GM12878 (cell line): ENCODE measurements at regions not wholly inside any gene's neighbourhood (a gene's known extent, or its start where the extent isn't known, plus 50 kb on each side); places are given as distances from the start of the nearest gene placed in this dataset.
"Not testable (repeated sequence)": the region's sequence is repeated elsewhere in the genome, so short reads cannot be mapped to it uniquely, and the experiment has no call there.

Experiments used
- ATAC-seq: fragments of 200-7000 bp; cut with Tn5 transposase; 3 replicates; pipeline ENCODE4 v1.9.1; 2020; ENCODE audit warnings: mild to moderate bottlenecking, moderate library complexity
- BruUV-seq: library from RNA; stranded (reverse); fragments of 400-500 nt; replicated peaks from 2 replicates; lab custom pipeline; 2021; lab: Mats Ljungman, UMichigan
- CTCF ChIA-PET: fragments of 300-600 bp; sonication (Branson Sonifier 250); formaldehyde crosslinking; extraction: SDS; loops from one replicate; lab custom pipeline; 2021; ENCODE audit warnings: inconsistent platforms; lab: Yijun Ruan, JAX
- POLR2A ChIA-PET: fragments of 350-600 bp; formaldehyde crosslinking; extraction: SDS; loops from one replicate; lab custom pipeline; 2021; ENCODE audit warnings: inconsistent platforms; lab: Charles Lee
- RAD21 ChIA-PET: fragments of 300-600 bp; sonication (Branson Sonifier 250); formaldehyde crosslinking; loops from one replicate; lab custom pipeline; 2023; ENCODE audit warnings: antibody characterized with exemption; ENCODE audit not compliant: unreplicated experiment; lab: Charles Lee
- SMC1A ChIA-PET: fragments of 300-600 bp; sonication (Branson Sonifier 250); formaldehyde crosslinking; loops from one replicate; lab custom pipeline; 2023; ENCODE audit not compliant: unreplicated experiment, uncharacterized antibody; lab: Charles Lee
- DNase-seq: peaks from one replicate; pipeline ENCODE4 v3.0.0-alpha.2; 2011; ENCODE audit warnings: low read depth, low spot score
- FAIRE-seq: peaks from 3 replicates; lab custom pipeline; 2011; peaks lifted over from hg19 to GRCh38; lab: Jason Lieb, UNC
- H2AFZ ChIP-seq: 2 replicates; pipeline ENCODE4 v1.6.0; 2011; ENCODE audit warnings: low read depth, low read length, control low read depth; ENCODE audit not compliant: control insufficient read depth
- H3K27ac ChIP-seq: 2 replicates; pipeline ENCODE4 v1.5.1; 2011; ENCODE audit warnings: control low read depth; ENCODE audit not compliant: control insufficient read depth, insufficient read depth
- H3K27me3 ChIP-seq, 2 experiments: replicated peaks in 1 of 2; 2 replicates each; pipeline versions ENCODE4 v1.6.0 to v1.6.1; 2011; ENCODE audit warnings: low read length in 1 of 2; ENCODE audit not compliant: control insufficient read depth in 2 of 2, insufficient read depth in 2 of 2
- H3K36me3 ChIP-seq, 2 experiments: 2 replicates each; pipeline ENCODE4 v1.5.1; 2011; ENCODE audit warnings: low read length in 1 of 2; ENCODE audit not compliant: control insufficient read depth in 2 of 2, insufficient read depth in 2 of 2
- H3K4me1 ChIP-seq: 2 replicates; pipeline ENCODE4 v1.6.1; 2011; ENCODE audit warnings: mild to moderate bottlenecking, low read length, moderate library complexity, mixed read lengths; ENCODE audit not compliant: control insufficient read depth, insufficient read depth
- H3K4me2 ChIP-seq: 2 replicates; pipeline ENCODE4 v1.6.0; 2011; ENCODE audit warnings: control low read depth; ENCODE audit not compliant: control insufficient read depth, insufficient read depth
- H3K4me3 ChIP-seq: fragments of 200-600 bp; sonication (generic); 2 replicates; pipeline ENCODE4 v1.5.1; 2016
- H3K79me2 ChIP-seq: 2 replicates; pipeline ENCODE4 v1.6.0; 2011; ENCODE audit warnings: low read length; ENCODE audit not compliant: control insufficient read depth, insufficient read depth
- H3K9ac ChIP-seq: 2 replicates; pipeline ENCODE4 v1.8.0; 2011; ENCODE audit warnings: low read length, control low read depth, mixed read lengths; ENCODE audit not compliant: control insufficient read depth, insufficient read depth
- H3K9me3 ChIP-seq: replicated peaks from 3 replicates; pipeline ENCODE4 v1.5.1; 2011; ENCODE audit warnings: mild to moderate bottlenecking, low read length; ENCODE audit not compliant: control insufficient read depth, insufficient read depth
- H4K20me1 ChIP-seq: 2 replicates; pipeline ENCODE4 v1.6.0; 2011; ENCODE audit not compliant: control insufficient read depth, insufficient read depth
- BHLHE40 ChIP-seq, 2 experiments: fragments of 450-650 bp in 1 of 2; IDR thresholded peaks; 2 replicates each; pipeline ENCODE4 v1.6.1; 2011 to 2017; ENCODE audit warnings: low read depth in 2 of 2, borderline replicate concordance in 1 of 2, improper control_type of control experiment in 1 of 2, low read length in 1 of 2, mild to moderate bottlenecking in 1 of 2
- JUNB ChIP-seq: IDR thresholded peaks from 2 replicates; pipeline ENCODE4 v1.6.1; 2016; ENCODE audit warnings: antibody characterized with exemption, mild to moderate bottlenecking
- POLR2AphosphoS2 ChIP-seq: IDR thresholded peaks from 2 replicates; pipeline ENCODE4 v1.6.1; 2011; ENCODE audit warnings: low read depth, mild to moderate bottlenecking, low read length, improper control_type of control experiment, moderate library complexity
- POLR2AphosphoS5 ChIP-seq: IDR thresholded peaks from 2 replicates; pipeline ENCODE4 v1.6.1; 2011; ENCODE audit warnings: mild to moderate bottlenecking, low read length, inconsistent platforms
- RAD21 ChIP-seq: IDR thresholded peaks from 2 replicates; pipeline ENCODE4 v1.6.1; 2011; ENCODE audit warnings: mild to moderate bottlenecking, low read depth, low read length, moderate library complexity; ENCODE audit not compliant: insufficient read depth
- SMARCA5 ChIP-seq: fragments of 450-650 bp; IDR thresholded peaks from 2 replicates; pipeline ENCODE4 v1.6.1; 2017; ENCODE audit warnings: mild to moderate bottlenecking
- WGBS: methylation state at CpG from one replicate; pipeline ENCODE4 v1.1.6; 2016; ENCODE audit warnings: low lambda C conversion rate; ENCODE audit not compliant: insufficient replicate concordance, insufficient coverage; ENCODE audit errors: missing lambda C conversion rate; 5-methylcytosine and 5-hydroxymethylcytosine counted together
- in situ Hi-C: fragments of 300-500 bp; cut with MboI; formaldehyde crosslinking; loops from 9 replicates; pipeline ENCODE4 v1.14.3; 2018; ENCODE audit warnings: mixed read lengths
- intact Hi-C: fragments of 100-400 bp; cut with micrococcal nuclease; formaldehyde crosslinking; loops from one replicate; pipeline ENCODE4 v1.14.2; 2022; ENCODE audit not compliant: unreplicated experiment
- TF ChIP-seq, protein P1 (sequence below), 3 experiments: IDR thresholded peaks in 2 of 3; conservative IDR thresholded peaks in 1 of 3; 2 replicates each; pipeline ENCODE4 v1.5.1; 2011; ENCODE audit warnings: low read depth in 3 of 3, low read length in 3 of 3, mild to moderate bottlenecking in 3 of 3, control low read depth in 2 of 3, moderate library complexity in 2 of 3, inconsistent platforms in 1 of 3, mixed read lengths in 1 of 3; ENCODE audit not compliant: control insufficient read depth in 2 of 3, insufficient read depth in 1 of 3; ENCODE audit errors: extremely low read depth in 1 of 3
- TF ChIP-seq, protein P2 (sequence below): IDR thresholded peaks from 2 replicates; pipeline ENCODE4 v1.6.1; 2012; ENCODE audit warnings: low read depth, low read length, improper control_type of control experiment

DNA sequence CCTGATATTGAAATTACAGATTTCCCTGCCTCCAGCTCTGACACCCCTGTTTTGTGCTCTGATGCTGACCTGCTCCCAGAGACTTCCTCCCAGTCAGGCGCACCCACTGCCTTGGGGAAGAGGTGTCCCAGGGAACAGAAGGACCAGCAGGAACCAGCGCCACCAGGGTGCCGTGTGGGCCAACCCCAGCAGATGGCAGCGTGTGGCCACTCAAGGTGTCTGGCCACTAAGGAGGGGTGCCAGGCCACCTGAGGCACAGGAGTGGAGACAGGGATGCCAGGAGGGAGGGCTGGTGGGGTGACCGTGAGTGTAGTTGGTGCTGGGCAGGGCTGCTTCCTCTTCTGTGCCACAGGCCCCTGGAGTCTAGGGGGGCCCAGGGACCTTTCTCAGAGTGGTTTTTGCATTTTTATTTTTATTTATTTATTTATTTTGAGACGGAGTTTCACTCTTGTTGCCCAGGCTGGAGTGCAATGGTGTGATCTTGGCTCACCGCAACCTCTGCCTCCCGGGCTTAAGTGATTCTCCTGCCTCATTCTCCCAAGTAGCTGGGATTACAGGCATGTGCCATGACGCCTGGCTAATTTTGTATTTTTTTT is 56.0 kb downstream of the TEX44 start (continued):
- TF ChIP-seq, protein P1, sequence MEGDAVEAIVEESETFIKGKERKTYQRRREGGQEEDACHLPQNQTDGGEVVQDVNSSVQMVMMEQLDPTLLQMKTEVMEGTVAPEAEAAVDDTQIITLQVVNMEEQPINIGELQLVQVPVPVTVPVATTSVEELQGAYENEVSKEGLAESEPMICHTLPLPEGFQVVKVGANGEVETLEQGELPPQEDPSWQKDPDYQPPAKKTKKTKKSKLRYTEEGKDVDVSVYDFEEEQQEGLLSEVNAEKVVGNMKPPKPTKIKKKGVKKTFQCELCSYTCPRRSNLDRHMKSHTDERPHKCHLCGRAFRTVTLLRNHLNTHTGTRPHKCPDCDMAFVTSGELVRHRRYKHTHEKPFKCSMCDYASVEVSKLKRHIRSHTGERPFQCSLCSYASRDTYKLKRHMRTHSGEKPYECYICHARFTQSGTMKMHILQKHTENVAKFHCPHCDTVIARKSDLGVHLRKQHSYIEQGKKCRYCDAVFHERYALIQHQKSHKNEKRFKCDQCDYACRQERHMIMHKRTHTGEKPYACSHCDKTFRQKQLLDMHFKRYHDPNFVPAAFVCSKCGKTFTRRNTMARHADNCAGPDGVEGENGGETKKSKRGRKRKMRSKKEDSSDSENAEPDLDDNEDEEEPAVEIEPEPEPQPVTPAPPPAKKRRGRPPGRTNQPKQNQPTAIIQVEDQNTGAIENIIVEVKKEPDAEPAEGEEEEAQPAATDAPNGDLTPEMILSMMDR (IDR thresholded peaks at IDR 0.05 in 2 of 3, conservative IDR thresholded peaks at IDR 0.05 in 1 of 3; ENCODE audit: control insufficient read depth in 2 of 3, extremely low read depth in 1 of 3, insufficient read depth in 1 of 3, low read depth in 3 of 3, low read length in 3 of 3), result peak; percentile 64 to 85 (median 74)
- peak; percentile 81 for TF ChIP-seq RAD21
- TF ChIP-seq JUNB, result no peak
- TF ChIP-seq, protein P2, sequence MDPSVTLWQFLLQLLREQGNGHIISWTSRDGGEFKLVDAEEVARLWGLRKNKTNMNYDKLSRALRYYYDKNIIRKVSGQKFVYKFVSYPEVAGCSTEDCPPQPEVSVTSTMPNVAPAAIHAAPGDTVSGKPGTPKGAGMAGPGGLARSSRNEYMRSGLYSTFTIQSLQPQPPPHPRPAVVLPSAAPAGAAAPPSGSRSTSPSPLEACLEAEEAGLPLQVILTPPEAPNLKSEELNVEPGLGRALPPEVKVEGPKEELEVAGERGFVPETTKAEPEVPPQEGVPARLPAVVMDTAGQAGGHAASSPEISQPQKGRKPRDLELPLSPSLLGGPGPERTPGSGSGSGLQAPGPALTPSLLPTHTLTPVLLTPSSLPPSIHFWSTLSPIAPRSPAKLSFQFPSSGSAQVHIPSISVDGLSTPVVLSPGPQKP, result no peak
- TF ChIP-seq POLR2AphosphoS5, result no peak
- peak in 1 of 2 experiments; percentile 43; a peak in 1 of 4 replicates for TF ChIP-seq BHLHE40 (IDR thresholded peaks at IDR 0.05; ENCODE audit: borderline replicate concordance in 1 of 2, low read depth in 2 of 2, low read length in 1 of 2)
- no peak for TF ChIP-seq POLR2AphosphoS2
- 0 out of 2 replicates have a peak, but pooled peaks have one; percentile 39 for TF ChIP-seq SMARCA5

DNA sequence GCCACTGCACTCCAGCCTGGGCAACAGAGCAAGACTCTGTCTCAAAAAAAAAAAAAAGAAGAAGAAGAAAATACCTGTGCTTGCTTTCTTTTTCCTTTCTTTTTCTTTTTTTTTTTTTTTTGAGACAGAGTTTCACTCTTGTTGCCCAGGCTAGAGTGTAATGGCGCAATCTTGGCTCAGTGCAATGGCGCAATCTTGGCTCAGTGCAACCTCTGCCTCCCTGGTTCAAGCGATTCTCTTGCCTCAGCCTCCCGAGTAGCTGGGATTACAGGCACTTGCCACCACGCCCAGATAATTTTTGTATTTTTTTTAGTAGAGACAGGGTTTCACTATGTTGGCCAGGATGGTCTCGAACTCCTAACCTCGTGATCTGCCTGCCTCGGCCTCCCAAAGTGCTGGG is 56.8 kb upstream of the PTMA start:
- H3K27me3 ChIP-seq, intact Hi-C loops, H3K9me3 ChIP-seq, H3K4me3 ChIP-seq, H3K27ac ChIP-seq, H2AFZ ChIP-seq, H3K4me2 ChIP-seq, H4K20me1 ChIP-seq, DNase-seq, SMC1A ChIA-PET, H3K9ac ChIP-seq, ATAC-seq, H3K36me3 ChIP-seq, H3K4me1 ChIP-seq, BruUV-seq, FAIRE-seq, in situ Hi-C loops, H3K79me2 ChIP-seq: not testable (repeated sequence)
- ChIA-PET CTCF (interaction anchor here (2.0 to 12.0 kb wide), 2 partner anchors 24 to 63 kb away, joined by 5 to 262 read pairs; no protein-coding TSS in a partner anchor), POLR2A (interaction anchor here (0.6 to 0.7 kb wide), 2 partner anchors 20 to 46 kb away, joined by 3 to 8 read pairs; no protein-coding TSS in a partner anchor), RAD21 (interaction anchor here (0.7 to 6.5 kb wide), 3 partner anchors 22 to 170 kb away, joined by 3 to 86 read pairs (median 8); no protein-coding TSS in a partner anchor)
- WGBS, result 71% methylated on average over 7 of the region's 8 CpGs
